Suprapubic skin (tissue), 4 donors: ENCODE measurements at regions not wholly inside any gene's neighbourhood (a gene's known extent, or its start where the extent isn't known, plus 50 kb on each side); places are given as distances from the start of the nearest gene placed in this dataset.

Experiments used
- DNase-seq, 2 donors: peaks; one replicate each; pipeline ENCODE4 v3.0.0-alpha.2; 2019; ENCODE audit warnings: low spot score in 2 of 2
- H3K27ac ChIP-seq: fragments of 200-600 bp; sonication (generic); one replicate; pipeline ENCODE4 v1.5.1; 2019
- H3K27me3 ChIP-seq: fragments of 200-600 bp; sonication (generic); one replicate; pipeline ENCODE4 v1.5.1; 2019
- H3K36me3 ChIP-seq: fragments of 200-600 bp; sonication (generic); one replicate; pipeline ENCODE4 v1.5.1; 2019
- H3K4me1 ChIP-seq: fragments of 200-600 bp; sonication (generic); one replicate; pipeline ENCODE4 v1.5.1; 2019
- H3K4me3 ChIP-seq: fragments of 200-600 bp; sonication (generic); one replicate; pipeline ENCODE4 v1.5.1; 2019; ENCODE audit warnings: mild to moderate bottlenecking
- H3K9me3 ChIP-seq: fragments of 200-600 bp; sonication (generic); one replicate; pipeline ENCODE4 v1.5.1; 2019
- CTCF ChIP-seq, 2 donors: fragments of 200-600 bp in 1 of 2; fragments of 450-650 bp in 1 of 2; sonication (generic) in 1 of 2; IDR thresholded peaks; one replicate each; pipeline ENCODE4 v1.5.1; 2016 to 2019; ENCODE audit warnings: antibody characterized with exemption in 2 of 2, mild to moderate bottlenecking in 1 of 2, moderate library complexity in 1 of 2
- EP300 ChIP-seq: sonication (generic); formaldehyde crosslinking; IDR thresholded peaks from one replicate; pipeline ENCODE4 v1.6.1; 2017; ENCODE audit warnings: antibody characterized with exemption
- POLR2A ChIP-seq, 2 donors: fragments of 450-650 bp; IDR thresholded peaks; one replicate each; pipeline ENCODE4 v1.6.1; 2017; ENCODE audit warnings: antibody characterized with exemption in 2 of 2, mild to moderate bottlenecking in 2 of 2, moderate library complexity in 2 of 2
- POLR2AphosphoS5 ChIP-seq, 3 donors: sonication (generic); formaldehyde crosslinking; IDR thresholded peaks; one replicate each; pipeline ENCODE4 v1.6.1; 2017; ENCODE audit warnings: antibody characterized with exemption in 3 of 3
- WGBS: methylation state at CpG from one replicate; pipeline ENCODE4 v1.1.5; 2018; 5-methylcytosine and 5-hydroxymethylcytosine counted together

- H3K4me3 ChIP-seq = no peak overlapping the region
- no peak overlapping the region for H3K27ac ChIP-seq
- no peaks in the 10 kb centered on the region for H3K27me3 ChIP-seq
- H3K36me3 ChIP-seq = no peaks in the 10 kb centered on the region
- H3K9me3 ChIP-seq = no peaks in the 10 kb centered on the region
- DNase-seq = no peak
- H3K4me1 ChIP-seq = no peaks in the 10 kb centered on the region
- no peak for TF ChIP-seq EP300
- TF ChIP-seq CTCF (IDR thresholded peaks at IDR 0.05) = no peak
- TF ChIP-seq POLR2AphosphoS5 (IDR thresholded peaks at IDR 0.05) = no peak
- TF ChIP-seq POLR2A (IDR thresholded peaks at IDR 0.05) = no peak
- WGBS = 65% methylated on average over 3 of the region's 3 CpGs
Measured at GRCh38 chr7:54349229-54349628, 192.9 kb upstream of the VSTM2A start.

GRCh38 chr7:54354436-54354835 lies 187.7 kb upstream of the VSTM2A start:
- no peaks in the 10 kb centered on the region for H3K4me1 ChIP-seq
- no peak overlapping the region for H3K27ac ChIP-seq
- TF ChIP-seq POLR2AphosphoS5 (IDR thresholded peaks at IDR 0.05) (no peak), CTCF (IDR thresholded peaks at IDR 0.05) (no peak), POLR2A (IDR thresholded peaks at IDR 0.05) (no peak)
- no peaks in the 10 kb centered on the region for H3K9me3 ChIP-seq
- WGBS = 76% methylated on average over 8 of the region's 8 CpGs
- H3K36me3 ChIP-seq = no peaks in the 10 kb centered on the region
- H3K27me3 ChIP-seq = no peaks in the 10 kb centered on the region
- no peak overlapping the region for H3K4me3 ChIP-seq
- no peak for DNase-seq

DNA sequence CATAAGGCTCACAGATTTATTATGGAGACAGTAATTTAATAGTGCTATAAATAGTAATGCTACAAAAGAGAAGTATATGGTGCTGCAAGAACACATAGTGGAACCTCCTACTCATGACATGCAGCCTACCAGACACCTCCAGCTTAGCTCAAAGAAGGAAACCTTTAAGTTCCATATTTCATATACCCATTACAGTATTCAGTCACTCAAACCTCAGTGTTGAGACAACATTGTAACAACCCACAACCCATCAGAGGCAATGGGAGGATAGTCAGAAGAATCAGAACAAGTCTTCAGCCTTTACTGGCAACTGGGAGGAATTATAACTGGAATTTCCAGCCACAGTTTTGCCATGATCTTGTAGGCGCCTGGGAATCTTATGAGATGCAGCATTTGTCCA lies 186.3 kb upstream of the VSTM2A start:
- Histone ChIP-seq H3K4me1 (no peaks in the 10 kb centered on the region), H3K27ac (no peak overlapping the region), H3K27me3 (no peaks in the 10 kb centered on the region), H3K36me3 (no peaks in the 10 kb centered on the region), H3K9me3 (no peaks in the 10 kb centered on the region), H3K4me3 (no peak overlapping the region)
- no peak for TF ChIP-seq POLR2AphosphoS5 (IDR thresholded peaks at IDR 0.05)
- TF ChIP-seq EP300 = no peak
- no peak for TF ChIP-seq CTCF (IDR thresholded peaks at IDR 0.05)
- no peak for TF ChIP-seq POLR2A (IDR thresholded peaks at IDR 0.05)
- 71% methylated on average over 1 of the region's 1 CpG for WGBS
- DNase-seq = no peak

GRCh38 chr7:54360075-54360840 lies 181.9 kb upstream of the VSTM2A start:
- no peak overlapping the region for H3K4me3 ChIP-seq
- no peaks in the 10 kb centered on the region for H3K36me3 ChIP-seq
- no peak for DNase-seq
- no peak overlapping the region for H3K27ac ChIP-seq
- H3K9me3 ChIP-seq = no peaks in the 10 kb centered on the region
- TF ChIP-seq POLR2A (IDR thresholded peaks at IDR 0.05) = no peak
- TF ChIP-seq EP300 = no peak
- TF ChIP-seq POLR2AphosphoS5 (IDR thresholded peaks at IDR 0.05) = no peak
- no peak for TF ChIP-seq CTCF (IDR thresholded peaks at IDR 0.05)
- H3K4me1 ChIP-seq = no peaks in the 10 kb centered on the region
- H3K27me3 ChIP-seq = no peaks in the 10 kb centered on the region
- 62% methylated on average over 6 of the region's 6 CpGs for WGBS

GRCh38 chr7:54390565-54390964 lies 151.6 kb upstream of the VSTM2A start:
- H3K36me3 ChIP-seq = no peaks in the 10 kb centered on the region
- no peak overlapping the region for H3K27ac ChIP-seq
- H3K9me3 ChIP-seq = no peaks in the 10 kb centered on the region
- H3K4me3 ChIP-seq = no peak overlapping the region
- DNase-seq = no peak
- no peaks in the 10 kb centered on the region for H3K4me1 ChIP-seq
- WGBS = 67% methylated on average over 1 of the region's 1 CpG
- TF ChIP-seq EP300 (no peak), POLR2A (IDR thresholded peaks at IDR 0.05) (no peak), POLR2AphosphoS5 (IDR thresholded peaks at IDR 0.05) (no peak), CTCF (IDR thresholded peaks at IDR 0.05) (no peak)
- no peaks in the 10 kb centered on the region for H3K27me3 ChIP-seq
